ENCODE measurements at regions not wholly inside any gene's neighbourhood (a gene's known extent, or its start where the extent isn't known, plus 50 kb on each side); places are given as distances from the start of the nearest gene placed in this dataset.

GRCh38 chr14:97960436-97960835, 1163.3 kb downstream of the VRK1 start:
- no peak for TF ChIP-seq CTCF (conservative IDR thresholded peaks at IDR 0.05; ENCODE audit: low read depth, low read length)
- no peak overlapping the region for H3K4me3 ChIP-seq (ENCODE audit: low read depth, low read length)
- DNase-seq (ENCODE audit: low read depth), result no peak

- H3K4me3 ChIP-seq (ENCODE audit: low read depth, low read length), result no peak overlapping the region
- TF ChIP-seq CTCF (conservative IDR thresholded peaks at IDR 0.05; ENCODE audit: low read depth, low read length), result no peak
- DNase-seq (ENCODE audit: low read depth), result no peak
Observed at GRCh38 chr14:97970222-97970621, 1173.0 kb downstream of the VRK1 start.

- TF ChIP-seq CTCF (conservative IDR thresholded peaks at IDR 0.05; ENCODE audit: low read depth, low read length), result no peak
- no peak for DNase-seq (ENCODE audit: low read depth)
- no peak overlapping the region for H3K4me3 ChIP-seq (ENCODE audit: low read depth, low read length)
Observed at GRCh38 chr14:97975216-97975615, 1178.0 kb downstream of the VRK1 start.

GRCh38 chr14:97975962-97976361, 1178.8 kb downstream of the VRK1 start:
- no peak for DNase-seq (ENCODE audit: low read depth)
- TF ChIP-seq CTCF (conservative IDR thresholded peaks at IDR 0.05; ENCODE audit: low read depth, low read length), result no peak
- H3K4me3 ChIP-seq (ENCODE audit: low read depth, low read length), result no peak overlapping the region

- no peak overlapping the region for H3K4me3 ChIP-seq (ENCODE audit: low read depth, low read length)
- no peak for DNase-seq (ENCODE audit: low read depth)
- TF ChIP-seq CTCF (conservative IDR thresholded peaks at IDR 0.05; ENCODE audit: low read depth, low read length), result no peak
Observed at GRCh38 chr14:97976861-97977260, 1179.7 kb downstream of the VRK1 start.

- DNase-seq (ENCODE audit: low read depth), result no peak
- no peak for TF ChIP-seq CTCF (conservative IDR thresholded peaks at IDR 0.05; ENCODE audit: low read depth, low read length)
- no peak overlapping the region for H3K4me3 ChIP-seq (ENCODE audit: low read depth, low read length)
Observed at GRCh38 chr14:97977651-97978261, 1180.6 kb downstream of the VRK1 start.

- no peak overlapping the region for H3K4me3 ChIP-seq (ENCODE audit: low read depth, low read length)
- no peak for TF ChIP-seq CTCF (conservative IDR thresholded peaks at IDR 0.05; ENCODE audit: low read depth, low read length)
- DNase-seq (ENCODE audit: low read depth), result peak; percentile 0
Observed at GRCh38 chr14:97978341-97978740, 1181.2 kb downstream of the VRK1 start.

All from choroid plexus epithelial cell (primary cell).